RPMI8226 (cell line): ENCODE measurements at regions not wholly inside any gene's neighbourhood (a gene's known extent, or its start where the extent isn't known, plus 50 kb on each side); places are given as distances from the start of the nearest gene placed in this dataset.

Experiments used
- DNase-seq: peaks from one replicate; pipeline ENCODE4 v3.0.0-alpha.2; 2015

GRCh38 chr3:148238421-148238821, 459.3 kb upstream of the AGTR1 start:
- no peak for DNase-seq

GRCh38 chr3:148240351-148240750, 457.4 kb upstream of the AGTR1 start:
- DNase-seq: no peak

- DNase-seq: no peak
These were observed 454.1 kb upstream of the AGTR1 start for GRCh38 chr3:148243609-148244008.

GRCh38 chr3:148246291-148246923, 451.3 kb upstream of the AGTR1 start:
- DNase-seq: no peak

GRCh38 chr3:148253713-148254112, 444.0 kb upstream of the AGTR1 start:
- DNase-seq: no peak

- no peak for DNase-seq
These were observed 443.3 kb upstream of the AGTR1 start for GRCh38 chr3:148254402-148254801.

- no peak for DNase-seq
These were observed 441.4 kb upstream of the AGTR1 start for GRCh38 chr3:148255981-148256969.

GRCh38 chr3:148262980-148263379, 434.7 kb upstream of the AGTR1 start:
- DNase-seq: no peak

- DNase-seq: no peak
These were observed 431.9 kb upstream of the AGTR1 start for GRCh38 chr3:148265841-148266240.

GRCh38 chr3:148266341-148266740, 431.4 kb upstream of the AGTR1 start:
- no peak for DNase-seq

GRCh38 chr3:148269816-148270215, 427.9 kb upstream of the AGTR1 start:
- no peak for DNase-seq

GRCh38 chr3:148280623-148281242, 417.0 kb upstream of the AGTR1 start:
- no peak for DNase-seq

GRCh38 chr3:148289159-148289558, 408.5 kb upstream of the AGTR1 start:
- DNase-seq: no peak

- DNase-seq: no peak
These were observed 400.7 kb upstream of the AGTR1 start for GRCh38 chr3:148297013-148297412.

- no peak for DNase-seq
These were observed 390.3 kb upstream of the AGTR1 start for GRCh38 chr3:148307443-148307843.

- DNase-seq: peak; percentile 76
These were observed 388.2 kb upstream of the AGTR1 start for GRCh38 chr3:148309390-148310035.

GRCh38 chr3:148315756-148316155, 381.9 kb upstream of the AGTR1 start:
- no peak for DNase-seq

- no peak for DNase-seq
These were observed 379.5 kb upstream of the AGTR1 start for GRCh38 chr3:148318240-148318639.

- peak; percentile 86 for DNase-seq
These were observed 378.4 kb upstream of the AGTR1 start for GRCh38 chr3:148319161-148319915.

GRCh38 chr3:148319960-148320359, 377.7 kb upstream of the AGTR1 start:
- DNase-seq: no peak

- DNase-seq: no peak
These were observed 368.0 kb upstream of the AGTR1 start for GRCh38 chr3:148329481-148330235.

- DNase-seq: no peak
These were observed 367.2 kb upstream of the AGTR1 start for GRCh38 chr3:148330542-148330941.
